ACHN (cell line): ENCODE measurements at regions not wholly inside any gene's neighbourhood (a gene's known extent, or its start where the extent isn't known, plus 50 kb on each side); places are given as distances from the start of the nearest gene placed in this dataset.
"Not testable (repeated sequence)": the region's sequence is repeated elsewhere in the genome, so short reads cannot be mapped to it uniquely, and the experiment has no call there.

Source experiments
- DNase-seq: peaks from one replicate; pipeline ENCODE4 v3.0.0-alpha.2; 2015
- in situ Hi-C: cut with HindIII; loops from 2 replicates; pipeline ENCODE4 v1.10.0; 2017; ENCODE audit warnings: low sequenced_read_pairs, low pct_ligation_motif_present, low pct_unique_long_range_greater_than_20kb

DNA sequence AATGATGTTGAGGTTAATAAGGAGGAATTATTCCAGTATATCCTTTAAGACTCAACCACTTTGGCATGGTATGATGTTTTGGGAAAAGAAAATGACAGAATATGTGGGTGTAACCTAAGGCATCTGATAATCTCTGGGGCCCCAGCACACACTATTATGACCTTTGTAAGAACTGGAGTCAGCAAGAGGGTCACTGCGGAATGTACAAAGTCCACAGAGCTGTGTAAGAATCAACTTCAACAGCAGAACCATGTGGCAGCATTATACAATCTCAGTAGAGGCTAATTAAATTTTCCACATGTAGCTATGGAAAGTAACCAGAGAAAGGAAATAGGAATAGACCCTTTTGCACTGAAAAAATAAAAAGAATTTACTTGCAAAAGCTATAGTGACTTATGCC, 445.1 kb upstream of the UBE2E3 start:
- DNase-seq, result no peak
- in situ Hi-C loops, result no loop called here

DNA sequence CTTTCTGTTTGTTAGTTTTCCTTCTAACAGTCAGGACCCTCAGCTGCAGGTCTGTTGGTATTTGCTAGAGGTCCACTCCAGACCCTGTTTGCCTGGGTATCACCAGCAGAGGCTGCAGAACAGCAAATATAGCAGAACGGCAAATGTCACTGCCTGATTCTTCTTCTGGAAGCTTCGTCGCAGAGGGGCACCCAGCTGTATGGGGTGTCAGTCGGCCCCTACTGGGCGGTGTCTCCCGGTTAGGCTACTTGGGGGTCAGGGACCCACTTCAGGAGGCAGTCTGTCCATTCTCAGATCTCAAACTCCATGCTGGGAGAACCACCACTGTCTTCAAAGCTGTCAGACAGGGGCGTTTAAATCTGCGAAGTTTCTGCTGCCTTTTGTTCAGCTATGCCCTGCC, 448.6 kb upstream of the UBE2E3 start:
- in situ Hi-C loops, DNase-seq: not testable (repeated sequence)

DNA sequence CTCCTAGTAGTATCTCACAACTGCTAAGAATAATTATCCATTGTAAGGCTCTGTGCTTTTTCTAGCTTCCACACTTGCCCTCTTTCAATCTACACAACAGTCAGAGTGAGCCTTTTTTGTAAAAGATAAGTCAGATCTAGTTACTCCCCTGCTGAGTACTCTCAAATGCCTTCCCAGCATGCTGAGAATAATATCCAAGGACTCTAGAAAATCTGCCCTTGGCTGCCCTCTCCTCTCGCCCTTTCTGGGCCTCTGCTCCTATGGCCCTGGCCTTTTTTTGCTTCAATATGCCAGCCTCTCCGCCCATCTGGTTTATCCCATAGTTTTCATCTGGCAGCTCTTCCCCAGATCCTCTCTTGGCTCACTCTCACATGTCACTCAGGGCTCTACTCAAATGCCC, 455.9 kb upstream of the UBE2E3 start:
- DNase-seq, result no peak
- in situ Hi-C loops, result no loop called here

DNA sequence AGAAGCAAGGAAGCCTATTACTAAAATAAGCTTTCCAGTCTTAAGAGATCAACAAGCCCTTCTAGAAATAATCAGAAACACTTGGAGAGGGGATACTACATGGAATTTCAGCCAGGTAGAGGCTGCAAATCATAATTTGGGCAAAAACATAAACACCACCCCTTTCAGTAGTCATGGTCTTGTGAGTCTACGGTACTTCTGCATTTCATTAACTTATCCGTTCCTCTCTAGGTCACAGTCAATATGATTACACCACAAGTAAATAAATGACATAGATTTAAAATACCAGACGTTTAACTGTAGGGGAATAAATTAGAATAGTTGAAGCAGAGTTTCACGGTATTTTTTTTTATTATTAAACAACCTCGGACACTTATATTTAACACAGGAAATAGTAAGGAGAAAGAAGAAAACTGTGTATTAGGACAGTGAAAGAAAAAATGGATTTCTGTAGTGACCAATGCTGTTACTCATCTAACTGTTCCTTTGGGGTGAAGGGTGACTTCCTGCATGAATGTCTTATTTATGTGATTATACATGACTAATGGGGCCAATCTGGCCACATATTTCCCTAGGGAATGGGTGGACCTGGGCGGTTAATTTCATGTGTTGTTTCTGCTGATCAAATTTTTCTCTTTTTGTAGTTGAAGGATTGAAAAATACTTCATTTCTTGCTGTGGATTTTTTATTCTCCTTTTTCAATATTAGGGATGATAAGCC, 456.6 kb upstream of the UBE2E3 start:
- in situ Hi-C loops, result no loop called here
- peak; percentile 5 for DNase-seq

DNA sequence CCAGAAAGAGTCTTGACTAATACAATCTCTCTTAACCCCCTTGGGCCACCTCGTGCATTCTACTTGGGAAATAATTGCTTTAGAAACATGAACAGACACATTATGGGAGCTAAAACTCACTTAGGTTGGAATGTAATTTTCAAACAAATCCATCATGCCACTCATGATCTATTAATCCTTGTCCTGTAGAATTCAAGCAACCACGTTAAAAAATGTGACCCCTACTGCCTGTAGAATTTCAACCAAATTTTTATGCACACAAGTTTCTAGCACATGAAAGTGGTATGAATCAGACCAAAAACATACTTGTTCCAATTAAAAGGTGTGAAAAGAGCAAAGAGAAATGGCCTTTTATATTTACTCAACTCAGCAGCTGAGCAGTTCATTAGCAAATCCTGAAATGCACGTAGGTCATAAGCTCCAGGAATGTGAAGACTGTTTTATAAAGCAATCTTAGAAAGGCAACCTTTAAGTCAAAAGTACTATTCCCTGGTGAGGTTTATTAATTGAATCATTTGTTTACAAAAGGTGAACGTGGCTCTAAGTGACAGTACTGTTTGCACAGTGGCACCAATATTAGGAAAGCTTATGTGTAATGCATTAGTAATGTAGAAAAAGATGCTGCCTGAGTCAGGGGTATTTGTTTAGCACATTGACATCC, 459.4 kb upstream of the UBE2E3 start:
- DNase-seq, result no peak
- in situ Hi-C loops, result no loop called here

DNA sequence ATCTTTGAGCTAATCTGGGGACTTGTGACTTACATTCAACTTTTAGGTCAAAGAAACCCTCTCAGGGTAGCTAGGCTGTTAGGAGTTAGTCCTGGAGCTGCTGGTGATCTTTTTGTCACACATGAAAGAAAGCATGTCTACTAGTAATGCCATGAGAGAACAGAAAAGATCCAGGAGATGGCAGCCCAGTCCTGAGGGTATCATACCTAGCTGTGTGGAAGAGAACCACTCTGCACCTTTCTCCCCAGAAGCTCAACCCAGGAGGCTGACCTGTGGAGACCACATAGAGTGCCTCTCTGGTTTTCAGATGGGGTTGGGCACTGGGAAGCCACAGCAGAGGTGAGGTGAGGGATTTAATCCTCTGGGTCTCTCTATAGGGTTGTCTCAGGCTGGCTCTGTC, 460.2 kb upstream of the UBE2E3 start:
- peak; percentile 28 for DNase-seq
- in situ Hi-C loops, result no loop called here

DNA sequence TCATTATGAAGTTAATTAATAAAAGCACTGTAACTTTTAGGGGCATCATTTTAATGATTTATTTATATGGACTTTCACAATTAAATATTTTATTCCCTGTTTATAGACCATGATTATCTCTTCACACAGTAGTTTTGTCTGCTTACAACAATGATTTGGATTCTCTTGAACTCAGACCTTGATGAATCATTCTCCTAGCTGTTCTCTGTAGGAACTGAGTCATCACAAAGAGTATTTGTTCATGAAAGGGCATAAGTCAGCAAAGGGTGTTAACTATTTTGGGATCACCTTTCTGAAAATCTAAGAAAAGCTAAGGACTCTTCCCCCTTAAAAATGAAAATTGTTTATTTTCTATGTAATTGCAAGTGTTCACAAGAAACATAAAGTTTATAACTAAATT, 461.1 kb upstream of the UBE2E3 start:
- in situ Hi-C loops, result no loop called here
- peak; percentile 17 for DNase-seq

DNA sequence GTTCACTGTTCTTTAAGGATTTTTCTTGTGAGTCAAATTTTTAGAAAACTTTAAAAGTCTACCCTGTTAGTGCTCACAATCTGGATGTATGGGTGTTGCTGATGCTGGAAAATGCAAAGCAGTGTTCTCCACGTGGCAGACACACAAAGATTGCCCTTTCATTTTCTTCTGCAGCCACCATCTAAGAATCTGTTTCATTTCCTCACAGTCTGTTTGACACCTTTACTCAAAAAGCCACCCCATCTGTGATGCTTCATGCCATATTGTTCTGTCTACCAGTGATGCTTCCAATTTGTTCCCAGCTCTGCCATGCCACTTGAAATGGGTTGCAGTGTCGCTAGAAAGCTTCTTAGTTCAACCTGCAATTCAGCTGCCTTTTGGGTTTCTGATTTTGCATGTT, 464.2 kb upstream of the UBE2E3 start:
- no peak for DNase-seq
- in situ Hi-C loops, result no loop called here

DNA sequence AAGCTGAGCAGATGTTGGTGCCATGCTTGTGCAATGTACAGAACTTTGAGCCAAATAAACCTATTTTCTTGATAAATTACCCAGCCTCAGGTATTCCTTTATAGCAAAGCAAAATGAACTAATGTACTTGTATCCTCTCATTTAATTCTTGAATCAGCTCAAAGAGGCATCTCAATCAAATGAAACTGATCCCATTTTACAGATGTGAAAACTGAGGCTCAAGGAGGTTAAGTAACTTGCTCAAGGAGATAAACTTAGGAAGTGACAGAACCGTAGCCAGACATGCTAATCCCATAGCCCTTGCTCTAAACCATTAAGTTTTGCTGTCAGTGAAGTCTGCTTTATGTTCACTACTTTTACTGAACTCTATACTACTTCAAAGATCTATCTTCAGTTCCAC, 467.0 kb upstream of the UBE2E3 start:
- in situ Hi-C loops, result no loop called here

DNA sequence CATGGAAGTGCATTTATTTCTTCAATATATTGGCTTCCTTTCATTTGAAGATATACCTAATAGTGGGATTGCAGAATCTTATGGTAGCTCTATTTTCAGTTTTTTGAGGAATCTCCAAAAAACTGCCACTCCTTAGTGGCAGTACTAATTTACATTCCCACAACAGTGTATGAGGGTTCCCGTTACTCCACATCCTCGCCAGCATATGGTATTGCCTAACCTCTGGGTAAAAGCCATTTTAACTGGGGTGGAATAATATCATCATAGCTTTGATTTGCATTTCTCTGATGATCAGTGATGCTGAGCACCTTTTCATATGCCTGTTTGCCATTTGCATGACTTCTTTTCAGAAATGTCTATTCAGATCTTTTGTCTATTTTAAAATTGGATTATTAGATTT, 471.9 kb upstream of the UBE2E3 start:
- in situ Hi-C loops, result no loop called here
- DNase-seq, result no peak

More for the DNA sequence above, 467.0 kb upstream of the UBE2E3 start:
- no peak for DNase-seq

DNA sequence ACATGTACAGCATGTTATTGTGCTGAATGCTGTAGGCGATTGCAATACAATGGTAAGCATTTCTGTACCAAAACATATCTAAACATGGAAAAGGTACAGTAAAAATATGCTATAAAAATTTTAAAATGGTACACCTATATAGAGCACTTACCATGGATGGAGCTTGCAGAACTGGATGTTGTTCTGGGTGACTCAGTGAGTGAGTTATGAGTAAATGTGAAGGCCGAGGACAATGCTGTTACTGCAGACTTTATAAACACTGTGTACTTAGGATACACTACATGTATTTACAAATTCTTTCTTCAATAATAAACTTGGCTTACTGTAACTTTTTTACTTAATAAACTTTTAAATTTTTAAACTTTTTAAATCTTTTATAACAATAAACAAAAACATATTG, 473.4 kb upstream of the UBE2E3 start:
- no peak for DNase-seq
- in situ Hi-C loops, result no loop called here

DNA sequence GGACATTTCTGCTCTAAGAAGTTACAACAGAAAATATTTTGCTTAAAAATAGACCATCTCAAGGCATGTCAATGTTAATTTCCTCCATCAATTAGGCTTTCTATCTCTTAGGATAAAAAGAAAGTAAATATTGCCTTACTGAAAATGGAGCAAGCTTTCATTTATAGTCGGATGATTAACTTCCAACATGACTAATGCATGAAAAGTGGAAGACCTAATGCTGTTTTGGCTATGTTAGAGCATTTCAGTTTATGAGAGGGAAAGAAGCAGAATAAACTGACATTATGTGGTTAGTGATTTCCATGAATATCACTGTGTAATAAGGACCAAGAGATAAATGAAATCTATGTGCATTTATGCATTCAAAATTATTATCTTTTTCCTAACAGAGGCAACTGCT, 475.2 kb upstream of the UBE2E3 start:
- in situ Hi-C loops, result no loop called here

DNA sequence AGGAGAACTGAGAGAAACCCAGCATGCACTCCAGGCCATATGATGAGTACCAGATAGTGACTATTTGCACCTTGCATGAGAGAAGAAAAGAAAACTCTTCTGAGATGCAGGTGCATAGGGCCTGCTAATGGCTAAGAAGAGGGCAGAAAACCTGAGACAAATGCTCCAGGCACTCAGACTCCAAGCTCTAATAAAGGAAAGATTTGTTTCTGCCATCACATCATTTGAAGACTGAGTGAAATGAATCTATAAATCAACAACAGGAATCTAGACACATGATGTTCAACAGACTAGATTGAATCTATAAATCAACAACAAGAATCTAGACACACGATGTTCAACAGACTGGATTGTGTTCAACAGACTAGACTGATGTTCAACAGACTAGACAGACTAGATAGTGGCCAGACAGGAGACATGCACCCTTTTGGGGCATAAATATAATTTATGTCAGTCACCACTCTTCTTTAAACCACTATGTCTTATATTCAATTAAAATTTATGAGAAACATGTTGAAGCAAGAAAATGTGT, 482.7 kb upstream of the UBE2E3 start:
- DNase-seq, result no peak
- in situ Hi-C loops, result no loop called here

More for the DNA sequence above, 475.2 kb upstream of the UBE2E3 start:
- DNase-seq, result no peak

DNA sequence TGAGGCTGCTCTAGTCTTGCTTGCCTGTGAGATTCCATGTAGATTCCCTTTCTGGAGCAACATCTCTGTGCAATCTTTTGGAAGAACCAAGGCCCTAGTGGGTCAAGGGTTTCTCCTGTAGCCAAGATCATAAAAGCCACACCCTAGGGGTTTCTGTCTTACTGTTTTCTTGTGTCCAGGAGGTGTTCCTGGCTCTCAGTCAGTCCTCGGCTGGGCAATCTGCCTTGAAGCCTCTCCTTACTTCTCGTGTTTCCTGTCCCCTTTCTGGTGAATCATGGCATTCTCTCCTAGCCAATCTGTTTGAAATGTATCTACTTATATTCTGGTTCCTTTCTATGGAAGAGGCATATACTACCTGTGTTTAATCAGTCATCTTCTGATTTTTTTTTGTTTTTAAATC, 484.8 kb upstream of the UBE2E3 start:
- DNase-seq, result no peak
- in situ Hi-C loops, result no loop called here

DNA sequence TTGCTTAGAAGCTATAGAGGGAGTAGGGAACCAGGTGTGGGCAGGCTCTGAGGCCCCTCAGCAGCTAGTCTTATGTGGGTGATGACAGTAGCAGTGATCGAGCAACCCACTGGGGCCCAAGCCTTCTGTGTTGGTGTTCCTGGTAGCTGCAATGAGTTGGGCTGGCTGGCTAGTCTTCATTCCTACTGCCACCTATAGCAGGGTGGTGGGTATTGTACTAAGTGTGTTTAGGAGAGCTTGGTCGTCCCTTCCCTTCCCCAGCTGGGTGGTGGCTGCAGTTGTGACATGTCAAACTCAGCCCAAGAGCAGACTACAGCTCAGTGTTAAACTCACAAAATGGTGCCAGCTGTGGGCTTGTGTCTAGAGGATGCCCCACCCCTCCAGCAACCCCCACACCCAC, 486.1 kb upstream of the UBE2E3 start:
- no peak for DNase-seq
- in situ Hi-C loops, result no loop called here

DNA sequence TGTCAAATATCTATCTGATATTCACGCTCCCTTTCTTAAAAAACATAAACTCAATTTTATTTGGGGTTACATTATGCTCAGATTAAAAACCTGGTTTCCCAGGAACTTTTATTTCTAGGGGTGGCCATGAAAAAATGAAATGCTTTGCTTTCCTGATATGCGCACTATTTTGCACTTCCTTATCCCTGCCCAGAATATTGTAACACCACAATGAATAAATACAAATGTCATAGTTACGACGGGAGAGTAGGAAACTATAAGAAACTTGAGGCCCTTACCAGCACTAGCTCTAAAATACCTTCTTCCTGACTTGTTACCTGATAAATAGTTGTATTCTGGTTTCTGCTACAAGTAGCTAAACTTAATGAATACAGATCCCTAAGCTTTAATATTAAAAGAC, 475.6 kb upstream of the CWC22 start:
- no peak for DNase-seq
- in situ Hi-C loops, result no loop called here

DNA sequence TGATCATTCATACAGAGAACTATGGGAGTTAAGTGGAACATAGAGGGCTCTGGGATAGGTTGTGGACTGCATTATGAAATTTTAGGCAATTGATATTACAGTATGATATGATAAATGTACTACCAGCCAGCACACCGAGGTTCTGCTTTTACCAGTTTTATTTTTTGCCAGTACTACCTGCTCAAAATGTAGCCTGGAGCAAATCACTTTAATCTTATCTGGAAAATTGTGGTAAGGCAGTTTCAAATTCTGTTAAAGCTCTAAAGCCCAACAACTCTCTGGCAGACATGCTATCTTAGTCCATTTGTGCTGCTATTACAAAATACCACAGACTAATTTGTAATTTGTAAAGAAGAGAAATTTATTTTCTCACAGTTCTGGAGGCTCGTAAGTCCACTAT, 474.9 kb upstream of the CWC22 start:
- in situ Hi-C loops, result no loop called here
- no peak for DNase-seq

DNA sequence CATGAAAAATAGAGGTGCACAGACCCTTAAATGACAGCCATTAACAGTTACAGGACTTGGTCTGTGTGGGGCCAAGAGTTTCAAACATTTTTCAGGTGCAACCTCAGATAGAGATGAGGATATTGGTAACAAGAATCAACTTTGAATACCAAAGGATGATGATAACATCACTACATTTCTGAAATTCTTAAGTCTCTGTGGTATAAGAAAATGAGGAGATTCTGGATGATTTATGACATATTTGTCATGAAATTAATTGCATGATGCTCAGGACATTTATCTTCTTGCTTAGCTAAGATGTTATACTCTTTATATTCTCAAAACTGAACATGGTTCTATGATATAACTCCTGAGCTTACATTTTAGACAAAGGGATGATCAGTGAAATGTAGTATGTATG, 471.8 kb upstream of the CWC22 start:
- no peak for DNase-seq
- in situ Hi-C loops, result no loop called here

DNA sequence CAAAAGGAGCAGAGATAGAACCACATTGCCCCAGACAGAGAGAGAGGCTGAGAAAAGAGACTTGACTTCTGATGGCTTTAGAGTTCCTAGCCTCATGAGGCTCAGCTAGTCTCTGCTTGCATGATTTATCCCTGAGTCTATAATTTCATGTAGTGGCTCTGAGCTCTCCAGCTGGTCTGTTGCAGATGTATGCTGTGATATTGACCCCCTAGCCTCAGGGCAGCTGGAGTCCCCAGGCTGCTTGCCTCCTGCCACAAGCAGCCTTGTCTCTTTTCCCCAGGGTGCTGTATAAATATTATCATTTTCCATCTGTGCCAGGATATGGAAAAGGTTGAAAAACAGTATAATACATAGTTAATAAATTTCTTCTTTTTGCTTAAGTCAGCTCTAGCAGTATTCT, 467.6 kb upstream of the CWC22 start:
- in situ Hi-C loops, result no loop called here
- no peak for DNase-seq

DNA sequence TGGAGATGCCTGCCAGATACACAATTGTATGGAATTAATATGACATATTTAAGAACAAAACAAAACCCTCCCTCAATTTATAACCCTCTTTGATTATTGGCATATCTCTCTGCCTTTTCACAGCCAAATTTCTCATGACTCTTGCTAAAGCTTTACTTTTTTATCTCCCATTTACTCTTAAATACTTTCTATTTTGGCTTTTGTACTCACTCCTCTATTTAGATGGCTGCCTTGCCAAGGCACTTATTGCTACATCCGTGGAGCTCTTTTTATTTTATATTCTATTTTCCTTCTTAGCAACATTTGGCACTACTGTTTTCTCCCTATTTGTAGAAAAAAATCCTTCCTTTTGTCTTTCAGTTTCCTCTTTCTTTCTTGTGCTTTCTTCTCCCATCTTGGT, 466.4 kb upstream of the CWC22 start:
- in situ Hi-C loops, result no loop called here
- no peak for DNase-seq
